A673 (cell line): ENCODE measurements at regions not wholly inside any gene's neighbourhood (a gene's known extent, or its start where the extent isn't known, plus 50 kb on each side); places are given as distances from the start of the nearest gene placed in this dataset.

Experiments used
- BruUV-seq: library from RNA; stranded (reverse); fragments of 400-500 nt; replicated peaks from 2 replicates; lab custom pipeline; 2021; lab: Mats Ljungman, UMichigan
- CTCF ChIA-PET: fragments of 300-600 bp; sonication (Branson Sonifier 250); formaldehyde crosslinking; loops from one replicate; lab custom pipeline; 2022; ENCODE audit warnings: antibody characterized with exemption; lab: Charles Lee
- POLR2A ChIA-PET: fragments of 300-600 bp; sonication (Branson Sonifier 250); formaldehyde crosslinking; loops from one replicate; lab custom pipeline; 2022; ENCODE audit warnings: antibody characterized with exemption; ENCODE audit not compliant: low non-redundant PET; lab: Charles Lee
- DNase-seq: peaks from one replicate; pipeline ENCODE4 v3.0.0-alpha.2; 2015; ENCODE audit warnings: low spot score
- H3K27ac ChIP-seq: fragments of 200-600 bp; sonication (generic); 2 replicates; pipeline ENCODE4 v1.5.1; 2016; ENCODE audit warnings: mixed run types, low read depth, mild to moderate bottlenecking, mixed read lengths, antibody characterized with exemption, low read length; ENCODE audit not compliant: poor library complexity, severe bottlenecking
- H3K27me3 ChIP-seq: fragments of 200-600 bp; sonication (generic); replicated peaks from 2 replicates; pipeline ENCODE4 v1.6.1; 2017; ENCODE audit warnings: mixed run types, low read depth, mild to moderate bottlenecking, mixed read lengths, antibody characterized with exemption, low read length; ENCODE audit not compliant: insufficient read depth, poor library complexity
- H3K36me3 ChIP-seq: fragments of 200-600 bp; sonication (generic); 2 replicates; pipeline ENCODE4 v1.6.1; 2016; ENCODE audit warnings: mixed run types, mild to moderate bottlenecking, mixed read lengths, antibody characterized with exemption, low read length; ENCODE audit not compliant: insufficient read depth, poor library complexity, severe bottlenecking
- H3K4me1 ChIP-seq: fragments of 200-600 bp; sonication (generic); 2 replicates; pipeline ENCODE4 v1.6.1; 2017; ENCODE audit warnings: mixed run types, mild to moderate bottlenecking, mixed read lengths, antibody characterized with exemption, low read length; ENCODE audit not compliant: insufficient read depth, poor library complexity, severe bottlenecking
- H3K4me3 ChIP-seq: fragments of 200-600 bp; sonication (generic); 2 replicates; pipeline ENCODE4 v1.5.1; 2016; ENCODE audit warnings: low read depth, mixed run types, mild to moderate bottlenecking, mixed read lengths, low read length; ENCODE audit not compliant: poor library complexity, severe bottlenecking
- H3K9me3 ChIP-seq: fragments of 200-600 bp; sonication (generic); 2 replicates; pipeline ENCODE4 v1.6.1; 2016; ENCODE audit warnings: mixed run types, low read depth, mild to moderate bottlenecking, mixed read lengths, antibody characterized with exemption, low read length; ENCODE audit not compliant: poor library complexity, severe bottlenecking
- EZH2 ChIP-seq: fragments of 200-600 bp; sonication (generic); IDR thresholded peaks from 2 replicates; pipeline ENCODE4 v1.6.1; 2017; ENCODE audit warnings: borderline replicate concordance, low read depth, mild to moderate bottlenecking, mixed read lengths, antibody characterized with exemption, low read length; ENCODE audit not compliant: poor library complexity, severe bottlenecking
- intact Hi-C: fragments of 100-400 bp; cut with micrococcal nuclease; formaldehyde crosslinking; loops from one replicate; pipeline ENCODE4 v1.10.0; 2022; ENCODE audit not compliant: unreplicated experiment
- TF ChIP-seq, protein P1 (sequence below): fragments of 300-800, 200-600 bp; sonication (generic); conservative IDR thresholded peaks from 2 replicates; pipeline ENCODE4 v1.5.1; 2017; ENCODE audit warnings: low read depth, mild to moderate bottlenecking, antibody characterized with exemption, low read length, moderate library complexity, mixed read lengths

DNA sequence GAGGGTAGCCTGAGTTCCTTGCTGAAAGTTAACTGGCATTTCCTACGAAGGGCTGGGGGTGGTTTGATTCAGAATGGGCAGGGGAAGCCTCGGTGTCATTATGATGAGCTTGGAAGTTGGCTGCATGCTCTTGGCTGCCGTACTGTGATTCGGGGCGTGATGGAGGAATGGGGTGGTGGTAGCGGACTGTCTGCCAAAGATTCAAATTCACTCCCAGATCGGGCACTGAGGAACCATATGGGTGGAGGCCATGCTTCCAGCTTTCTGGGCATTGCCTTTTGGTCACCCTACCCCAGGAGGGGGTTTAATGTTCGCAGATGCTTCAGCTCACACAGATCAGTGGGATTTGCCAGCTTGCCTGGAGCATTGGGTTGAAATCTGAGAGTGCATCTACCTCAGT lies 492.8 kb upstream of the EEF2KMT start:
- no peak for DNase-seq
- Histone ChIP-seq H3K36me3 (no peaks in the 10 kb centered on the region), H3K9me3 (peaks cover 2% of the 10 kb centered on the region), H3K27me3 (no peaks in the 10 kb centered on the region), H3K4me1 (peaks cover 10% of the 10 kb centered on the region), H3K27ac (no peak overlapping the region), H3K4me3 (no peak overlapping the region)
- TF ChIP-seq, protein P1, sequence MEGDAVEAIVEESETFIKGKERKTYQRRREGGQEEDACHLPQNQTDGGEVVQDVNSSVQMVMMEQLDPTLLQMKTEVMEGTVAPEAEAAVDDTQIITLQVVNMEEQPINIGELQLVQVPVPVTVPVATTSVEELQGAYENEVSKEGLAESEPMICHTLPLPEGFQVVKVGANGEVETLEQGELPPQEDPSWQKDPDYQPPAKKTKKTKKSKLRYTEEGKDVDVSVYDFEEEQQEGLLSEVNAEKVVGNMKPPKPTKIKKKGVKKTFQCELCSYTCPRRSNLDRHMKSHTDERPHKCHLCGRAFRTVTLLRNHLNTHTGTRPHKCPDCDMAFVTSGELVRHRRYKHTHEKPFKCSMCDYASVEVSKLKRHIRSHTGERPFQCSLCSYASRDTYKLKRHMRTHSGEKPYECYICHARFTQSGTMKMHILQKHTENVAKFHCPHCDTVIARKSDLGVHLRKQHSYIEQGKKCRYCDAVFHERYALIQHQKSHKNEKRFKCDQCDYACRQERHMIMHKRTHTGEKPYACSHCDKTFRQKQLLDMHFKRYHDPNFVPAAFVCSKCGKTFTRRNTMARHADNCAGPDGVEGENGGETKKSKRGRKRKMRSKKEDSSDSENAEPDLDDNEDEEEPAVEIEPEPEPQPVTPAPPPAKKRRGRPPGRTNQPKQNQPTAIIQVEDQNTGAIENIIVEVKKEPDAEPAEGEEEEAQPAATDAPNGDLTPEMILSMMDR, result no peak
- no peak for TF ChIP-seq EZH2
- POLR2A ChIA-PET, result interaction anchor here (0.6 kb wide), 1 partner anchor 23 kb away, joined by 3 read pairs; no protein-coding TSS in a partner anchor
- no TSS peak for BruUV-seq
- intact Hi-C loops, result no loop called here
- CTCF ChIA-PET, result no interaction called here

DNA sequence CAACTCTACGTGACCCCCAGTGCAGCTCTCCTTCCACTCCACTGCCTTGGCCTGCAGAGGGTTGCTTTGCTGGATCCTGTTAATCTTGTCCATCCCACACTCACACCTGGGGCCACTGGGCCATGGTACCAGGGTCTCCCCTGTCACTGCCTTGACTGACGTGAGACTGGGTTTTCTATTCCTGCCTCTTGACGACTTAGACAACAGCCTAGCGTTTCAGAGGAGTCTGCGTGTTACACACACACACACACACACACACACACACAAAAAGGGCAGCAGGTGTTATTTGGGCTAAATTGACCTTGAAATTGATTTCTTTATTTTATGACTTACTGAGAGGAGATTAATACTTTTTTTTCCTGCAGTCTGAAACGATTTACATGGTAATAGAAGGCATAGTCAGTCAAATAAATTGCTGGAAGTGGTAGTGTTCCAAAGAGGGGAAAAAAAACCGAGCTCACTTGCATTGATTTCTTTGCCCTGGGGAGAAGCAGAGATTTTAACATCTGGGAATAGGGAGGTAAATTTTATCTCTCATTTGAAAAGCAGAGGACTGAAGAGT lies 492.3 kb upstream of the EEF2KMT start:
- ChIA-PET POLR2A (interaction anchor here (0.6 kb wide), 1 partner anchor 23 kb away, joined by 3 read pairs; no protein-coding TSS in a partner anchor), CTCF (no interaction called here)
- Histone ChIP-seq H3K4me3 (no peak overlapping the region), H3K4me1 (peaks cover 10% of the 10 kb centered on the region), H3K27me3 (no peaks in the 10 kb centered on the region), H3K36me3 (no peaks in the 10 kb centered on the region), H3K9me3 (no peaks in the 10 kb centered on the region), H3K27ac (no peak overlapping the region)
- DNase-seq, result no peak
- BruUV-seq, result no TSS peak
- no peak for TF ChIP-seq EZH2
- TF ChIP-seq, protein P1, result no peak
- intact Hi-C loops, result no loop called here

DNA sequence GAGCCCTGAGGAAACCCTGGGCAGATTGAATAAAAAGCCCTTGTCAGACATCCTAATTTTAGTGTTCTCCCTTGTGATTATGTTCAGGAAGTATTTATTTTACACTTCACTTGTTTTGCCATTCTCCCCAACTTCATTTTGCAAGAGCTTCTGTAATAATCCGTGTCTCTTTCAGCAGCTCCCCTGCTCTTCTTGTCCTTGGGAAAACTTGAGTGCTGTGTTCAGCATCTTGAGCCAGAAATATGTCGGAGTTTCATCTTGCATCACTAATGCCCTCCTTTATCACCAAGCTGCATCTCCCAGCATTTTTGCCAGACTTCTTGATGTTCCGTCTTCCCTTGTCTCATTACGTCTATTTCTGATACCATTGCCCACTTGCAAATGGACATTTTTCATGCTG lies 486.5 kb upstream of the EEF2KMT start:
- Histone ChIP-seq H3K4me3 (no peak overlapping the region), H3K27ac (peak overlapping the region; percentile 79), H3K36me3 (no peaks in the 10 kb centered on the region), H3K9me3 (no peaks in the 10 kb centered on the region), H3K4me1 (peaks cover 31% of the 10 kb centered on the region), H3K27me3 (no peaks in the 10 kb centered on the region)
- TF ChIP-seq, protein P1, result no peak
- TF ChIP-seq EZH2, result no peak
- TSS peak; percentile 50 for BruUV-seq
- intact Hi-C loops, result no loop called here
- ChIA-PET POLR2A (no interaction called here), CTCF (no interaction called here)
- peak; percentile 72 for DNase-seq
